PC-9 (cell line): ENCODE measurements at regions not wholly inside any gene's neighbourhood (a gene's known extent, or its start where the extent isn't known, plus 50 kb on each side); places are given as distances from the start of the nearest gene placed in this dataset.

ENCODE experiments used
- EZH2 ChIP-seq: fragments of 200-600 bp; sonication (generic); IDR thresholded peaks from 2 replicates; pipeline ENCODE4 v1.8.0; 2017; ENCODE audit warnings: antibody characterized with exemption, low read depth
- TF ChIP-seq, protein P1 (sequence below): fragments of 200-600 bp; sonication (generic); conservative IDR thresholded peaks from 2 replicates; pipeline ENCODE4 v1.6.1; 2017; ENCODE audit warnings: mixed run types, antibody characterized with exemption, mild to moderate bottlenecking, moderate library complexity

GRCh38 chr5:15263406-15263805 lies 236.6 kb upstream of the FBXL7 start:
- TF ChIP-seq, protein P1, sequence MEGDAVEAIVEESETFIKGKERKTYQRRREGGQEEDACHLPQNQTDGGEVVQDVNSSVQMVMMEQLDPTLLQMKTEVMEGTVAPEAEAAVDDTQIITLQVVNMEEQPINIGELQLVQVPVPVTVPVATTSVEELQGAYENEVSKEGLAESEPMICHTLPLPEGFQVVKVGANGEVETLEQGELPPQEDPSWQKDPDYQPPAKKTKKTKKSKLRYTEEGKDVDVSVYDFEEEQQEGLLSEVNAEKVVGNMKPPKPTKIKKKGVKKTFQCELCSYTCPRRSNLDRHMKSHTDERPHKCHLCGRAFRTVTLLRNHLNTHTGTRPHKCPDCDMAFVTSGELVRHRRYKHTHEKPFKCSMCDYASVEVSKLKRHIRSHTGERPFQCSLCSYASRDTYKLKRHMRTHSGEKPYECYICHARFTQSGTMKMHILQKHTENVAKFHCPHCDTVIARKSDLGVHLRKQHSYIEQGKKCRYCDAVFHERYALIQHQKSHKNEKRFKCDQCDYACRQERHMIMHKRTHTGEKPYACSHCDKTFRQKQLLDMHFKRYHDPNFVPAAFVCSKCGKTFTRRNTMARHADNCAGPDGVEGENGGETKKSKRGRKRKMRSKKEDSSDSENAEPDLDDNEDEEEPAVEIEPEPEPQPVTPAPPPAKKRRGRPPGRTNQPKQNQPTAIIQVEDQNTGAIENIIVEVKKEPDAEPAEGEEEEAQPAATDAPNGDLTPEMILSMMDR, result no peak
- TF ChIP-seq EZH2, result no peak
